PC-9 (cell line): ENCODE measurements at regions not wholly inside any gene's neighbourhood (a gene's known extent, or its start where the extent isn't known, plus 50 kb on each side); places are given as distances from the start of the nearest gene placed in this dataset.

Source experiments
- BruUV-seq: library from RNA; stranded (reverse); fragments of 400-500 nt; replicated peaks from 2 replicates; lab custom pipeline; 2021; lab: Mats Ljungman, UMichigan
- CTCF ChIA-PET: fragments of 300-600 bp; sonication (Branson Sonifier 250); formaldehyde crosslinking; loops from one replicate; lab custom pipeline; 2022; ENCODE audit warnings: antibody characterized with exemption; lab: Charles Lee
- POLR2A ChIA-PET: fragments of 300-600 bp; sonication (Branson Sonifier 250); formaldehyde crosslinking; loops from one replicate; lab custom pipeline; 2022; ENCODE audit warnings: antibody characterized with exemption; ENCODE audit not compliant: unreplicated experiment; lab: Charles Lee
- DNase-seq, 2 experiments: peaks; one replicate each; pipeline versions ENCODE4 v3.0.0 to v3.0.0-alpha.2; 2015 to 2022; ENCODE audit warnings: mixed read lengths in 1 of 2
- H2AFZ ChIP-seq: fragments of 200-600 bp; sonication (generic); 2 replicates; pipeline ENCODE4 v1.8.1; 2017; ENCODE audit warnings: antibody characterized with exemption
- H3F3A ChIP-seq: fragments of 200-600 bp; sonication (generic); 2 replicates; pipeline ENCODE4 v1.8.1; 2017; ENCODE audit warnings: antibody characterized with exemption, mild to moderate bottlenecking, low read depth; ENCODE audit not compliant: insufficient read depth
- H3K27ac ChIP-seq: fragments of 200-600 bp; sonication (generic); 2 replicates; pipeline ENCODE4 v1.6.1; 2016; ENCODE audit warnings: mixed run types
- H3K27me3 ChIP-seq: fragments of 200-600 bp; sonication (generic); 2 replicates; pipeline ENCODE4 v1.6.1; 2016; ENCODE audit warnings: low read depth, mixed run types; ENCODE audit not compliant: insufficient read depth
- H3K36me3 ChIP-seq: fragments of 200-600 bp; sonication (generic); 2 replicates; pipeline ENCODE4 v1.6.1; 2016; ENCODE audit warnings: low read depth, mixed run types
- H3K4me1 ChIP-seq: fragments of 200-600 bp; sonication (generic); replicated peaks from 2 replicates; pipeline ENCODE4 v1.6.1; 2016; ENCODE audit warnings: mixed run types; ENCODE audit not compliant: insufficient read depth
- H3K4me2 ChIP-seq: fragments of 200-600 bp; sonication (generic); 2 replicates; pipeline ENCODE4 v1.6.1; 2017; ENCODE audit warnings: mixed run types
- H3K4me3 ChIP-seq: fragments of 200-600 bp; sonication (generic); 2 replicates; pipeline ENCODE4 v1.6.1; 2016; ENCODE audit warnings: mixed run types
- H3K79me2 ChIP-seq: fragments of 200-600 bp; sonication (generic); 2 replicates; pipeline ENCODE4 v1.6.1; 2017; ENCODE audit warnings: low read depth, mixed run types
- H3K9me2 ChIP-seq: fragments of 200-600 bp; sonication (generic); 2 replicates; pipeline ENCODE4 v1.8.1; 2017; ENCODE audit warnings: mild to moderate bottlenecking; ENCODE audit not compliant: insufficient read depth
- H3K9me3 ChIP-seq: fragments of 200-600 bp; sonication (generic); 2 replicates; pipeline ENCODE4 v1.8.1; 2016; ENCODE audit warnings: low read depth; ENCODE audit not compliant: insufficient read depth
- H4K20me1 ChIP-seq: fragments of 200-600 bp; sonication (generic); 2 replicates; pipeline ENCODE4 v1.8.1; 2017; ENCODE audit not compliant: insufficient read depth
- CTCF ChIP-seq: fragments of 200-600 bp; sonication (generic); conservative IDR thresholded peaks from 2 replicates; pipeline ENCODE4 v1.6.1; 2017; ENCODE audit warnings: mixed run types, antibody characterized with exemption, mild to moderate bottlenecking, moderate library complexity
- EZH2 ChIP-seq: fragments of 200-600 bp; sonication (generic); IDR thresholded peaks from 2 replicates; pipeline ENCODE4 v1.8.0; 2017; ENCODE audit warnings: antibody characterized with exemption, low read depth
- intact Hi-C: fragments of 100-400 bp; cut with micrococcal nuclease; formaldehyde crosslinking; loops from one replicate; pipeline ENCODE4 v1.10.0; 2022; ENCODE audit not compliant: unreplicated experiment

- Histone ChIP-seq H4K20me1 (no peaks in the 10 kb centered on the region), H3K27me3 (no peaks in the 10 kb centered on the region), H3K36me3 (no peaks in the 10 kb centered on the region), H3K4me2 (no peak overlapping the region), H3K27ac (no peak overlapping the region), H3K9me2 (no peaks in the 10 kb centered on the region), H3F3A (no peaks in the 10 kb centered on the region), H3K9me3 (no peaks in the 10 kb centered on the region), H3K4me1 (no peaks in the 10 kb centered on the region), H3K79me2 (no peaks in the 10 kb centered on the region), H2AFZ (no peak overlapping the region), H3K4me3 (no peak overlapping the region)
- BruUV-seq: no TSS peak
- DNase-seq: no peak
- no peak for TF ChIP-seq CTCF
- TF ChIP-seq EZH2: no peak
- POLR2A ChIA-PET: no interaction called here
- CTCF ChIA-PET: no interaction called here
- intact Hi-C loops: no loop called here
These were observed 730.3 kb downstream of the TRIML1 start for GRCh38 chr4:188869581-188869980.

GRCh38 chr4:188872809-188873208 is 733.6 kb downstream of the TRIML1 start:
- no peaks in the 10 kb centered on the region for H3K9me3 ChIP-seq
- no peaks in the 10 kb centered on the region for H3K79me2 ChIP-seq
- POLR2A ChIA-PET: no interaction called here
- no peaks in the 10 kb centered on the region for H4K20me1 ChIP-seq
- TF ChIP-seq EZH2 (no peak), CTCF (no peak)
- BruUV-seq: no TSS peak
- H2AFZ ChIP-seq: no peak overlapping the region
- H3F3A ChIP-seq: no peaks in the 10 kb centered on the region
- H3K27me3 ChIP-seq: no peaks in the 10 kb centered on the region
- H3K27ac ChIP-seq: no peak overlapping the region
- H3K4me3 ChIP-seq: no peak overlapping the region
- intact Hi-C loops: no loop called here
- H3K9me2 ChIP-seq: no peaks in the 10 kb centered on the region
- no peak overlapping the region for H3K4me2 ChIP-seq
- H3K36me3 ChIP-seq: no peaks in the 10 kb centered on the region
- H3K4me1 ChIP-seq: no peaks in the 10 kb centered on the region
- no peak for DNase-seq
- CTCF ChIA-PET: no interaction called here

GRCh38 chr4:188876881-188877280 is 737.6 kb downstream of the TRIML1 start:
- Histone ChIP-seq H3K27ac (no peak overlapping the region), H2AFZ (no peak overlapping the region), H3F3A (no peaks in the 10 kb centered on the region), H3K4me2 (no peak overlapping the region), H3K27me3 (no peaks in the 10 kb centered on the region), H3K9me3 (no peaks in the 10 kb centered on the region), H3K4me3 (no peak overlapping the region), H3K9me2 (no peaks in the 10 kb centered on the region), H3K36me3 (no peaks in the 10 kb centered on the region), H3K4me1 (no peaks in the 10 kb centered on the region), H4K20me1 (no peaks in the 10 kb centered on the region), H3K79me2 (no peaks in the 10 kb centered on the region)
- POLR2A ChIA-PET: no interaction called here
- intact Hi-C loops: no loop called here
- BruUV-seq: no TSS peak
- CTCF ChIA-PET: no interaction called here
- TF ChIP-seq EZH2 (no peak), CTCF (no peak)
- DNase-seq: no peak
